PC-3 (cell line): ENCODE measurements at regions not wholly inside any gene's neighbourhood (a gene's known extent, or its start where the extent isn't known, plus 50 kb on each side); places are given as distances from the start of the nearest gene placed in this dataset.

Experiments used
- CTCF ChIP-seq: fragments of 300-600 bp; sonication (generic); conservative IDR thresholded peaks from 2 replicates; pipeline ENCODE4 v1.5.1; 2017; ENCODE audit warnings: antibody characterized with exemption, low read depth, mild to moderate bottlenecking, low read length
- EZH2 ChIP-seq: fragments of 300-600 bp; sonication (generic); IDR thresholded peaks from one replicate; pipeline ENCODE4 v1.6.1; 2017; ENCODE audit warnings: antibody characterized with exemption, mild to moderate bottlenecking, low read length; ENCODE audit not compliant: unreplicated experiment

DNA sequence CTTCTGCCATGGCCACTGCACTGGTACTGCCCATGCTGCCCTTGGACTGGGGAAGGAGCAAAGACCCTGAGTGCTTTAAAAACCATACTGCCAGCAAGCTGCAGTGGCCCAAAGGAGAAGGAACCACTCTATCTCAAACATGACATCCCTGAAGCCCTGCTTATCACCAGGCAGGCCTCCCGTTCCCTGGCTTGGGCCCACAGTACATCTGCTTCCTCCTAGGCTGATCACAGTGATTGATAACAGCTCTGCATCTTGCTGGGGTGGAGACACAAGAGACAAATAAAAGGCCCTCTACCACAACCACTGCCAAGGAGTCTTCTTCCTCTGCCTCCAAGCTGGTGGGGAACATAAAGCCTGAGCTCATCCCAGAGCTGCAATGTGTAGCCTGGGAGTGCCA, 567.5 kb downstream of the TRHDE start:
- no peak for TF ChIP-seq EZH2
- TF ChIP-seq CTCF = no peak
